ENCODE measurements at regions not wholly inside any gene's neighbourhood (a gene's known extent, or its start where the extent isn't known, plus 50 kb on each side); places are given as distances from the start of the nearest gene placed in this dataset.

GRCh38 chr12:93148412-93148811 is 219.3 kb upstream of the EEA1 start:
- TF ChIP-seq GATA3 (IDR thresholded peaks at IDR 0.05; ENCODE audit: low read depth, low read length): no peak
- no peak for TF ChIP-seq GATA2 (IDR thresholded peaks at IDR 0.05; ENCODE audit: low read depth, low read length)

Measured in SH-SY5Y (cell line).